SK-N-SH (cell line): ENCODE measurements at regions not wholly inside any gene's neighbourhood (a gene's known extent, or its start where the extent isn't known, plus 50 kb on each side); places are given as distances from the start of the nearest gene placed in this dataset.

Experiments
- NFIC ChIP-seq: IDR thresholded peaks from 2 replicates; pipeline ENCODE4 v1.4.0; 2012; ENCODE audit warnings: borderline replicate concordance
- RFX5 ChIP-seq: IDR thresholded peaks from 2 replicates; pipeline ENCODE4 v1.6.1; 2012; ENCODE audit warnings: mild to moderate bottlenecking, improper control_type of control experiment, low read length
- TF ChIP-seq, protein P1 (sequence below): fragments of 200-600 bp; sonication (generic); IDR thresholded peaks from 2 replicates; pipeline ENCODE4 v1.6.1; 2017; ENCODE audit warnings: antibody characterized with exemption, mild to moderate bottlenecking, moderate library complexity
- TF ChIP-seq, protein P2 (sequence below): IDR thresholded peaks from 2 replicates; pipeline ENCODE4 v1.4.0; 2012; ENCODE audit warnings: low read depth, borderline replicate concordance

DNA sequence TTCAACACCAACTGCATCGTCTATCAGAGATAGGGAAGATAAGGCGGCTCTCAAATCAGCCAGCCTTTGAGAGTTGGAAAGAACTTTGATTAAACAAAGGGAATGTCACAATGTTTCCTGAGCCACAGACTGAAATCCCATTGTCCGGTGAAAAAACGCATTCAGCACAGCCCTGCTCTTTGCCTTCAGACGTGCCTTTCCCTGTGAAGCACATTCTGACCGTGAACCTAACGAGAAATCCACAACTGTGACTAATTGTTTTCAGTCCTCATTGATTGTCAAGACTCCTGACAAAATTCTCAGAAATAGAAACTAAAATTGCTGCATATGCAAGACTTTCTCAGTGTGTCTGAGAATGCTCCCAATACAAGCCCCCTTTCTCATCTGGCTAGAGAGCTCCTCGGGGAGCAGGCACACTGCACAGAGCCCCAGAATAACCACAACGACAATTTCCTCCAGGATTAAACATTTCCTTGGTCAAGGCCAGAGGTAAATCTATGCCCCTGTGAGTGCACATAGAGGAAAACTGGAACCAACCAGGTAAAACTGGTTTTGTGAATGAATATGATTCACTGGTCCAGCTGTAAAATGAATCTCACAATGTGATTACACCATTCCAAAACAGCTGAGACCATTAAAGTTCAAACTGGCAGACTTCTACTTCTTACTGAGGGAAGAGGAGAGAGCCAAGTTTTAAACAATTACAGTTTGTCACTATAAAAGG, 561.9 kb upstream of the ID2 start:
- TF ChIP-seq RFX5, result no peak
- TF ChIP-seq, protein P1, sequence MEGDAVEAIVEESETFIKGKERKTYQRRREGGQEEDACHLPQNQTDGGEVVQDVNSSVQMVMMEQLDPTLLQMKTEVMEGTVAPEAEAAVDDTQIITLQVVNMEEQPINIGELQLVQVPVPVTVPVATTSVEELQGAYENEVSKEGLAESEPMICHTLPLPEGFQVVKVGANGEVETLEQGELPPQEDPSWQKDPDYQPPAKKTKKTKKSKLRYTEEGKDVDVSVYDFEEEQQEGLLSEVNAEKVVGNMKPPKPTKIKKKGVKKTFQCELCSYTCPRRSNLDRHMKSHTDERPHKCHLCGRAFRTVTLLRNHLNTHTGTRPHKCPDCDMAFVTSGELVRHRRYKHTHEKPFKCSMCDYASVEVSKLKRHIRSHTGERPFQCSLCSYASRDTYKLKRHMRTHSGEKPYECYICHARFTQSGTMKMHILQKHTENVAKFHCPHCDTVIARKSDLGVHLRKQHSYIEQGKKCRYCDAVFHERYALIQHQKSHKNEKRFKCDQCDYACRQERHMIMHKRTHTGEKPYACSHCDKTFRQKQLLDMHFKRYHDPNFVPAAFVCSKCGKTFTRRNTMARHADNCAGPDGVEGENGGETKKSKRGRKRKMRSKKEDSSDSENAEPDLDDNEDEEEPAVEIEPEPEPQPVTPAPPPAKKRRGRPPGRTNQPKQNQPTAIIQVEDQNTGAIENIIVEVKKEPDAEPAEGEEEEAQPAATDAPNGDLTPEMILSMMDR, result no peak
- TF ChIP-seq NFIC, result no peak
- TF ChIP-seq, protein P2, sequence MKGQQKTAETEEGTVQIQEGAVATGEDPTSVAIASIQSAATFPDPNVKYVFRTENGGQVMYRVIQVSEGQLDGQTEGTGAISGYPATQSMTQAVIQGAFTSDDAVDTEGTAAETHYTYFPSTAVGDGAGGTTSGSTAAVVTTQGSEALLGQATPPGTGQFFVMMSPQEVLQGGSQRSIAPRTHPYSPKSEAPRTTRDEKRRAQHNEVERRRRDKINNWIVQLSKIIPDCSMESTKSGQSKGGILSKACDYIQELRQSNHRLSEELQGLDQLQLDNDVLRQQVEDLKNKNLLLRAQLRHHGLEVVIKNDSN, result no peak
